ENCODE measurements at regions not wholly inside any gene's neighbourhood (a gene's known extent, or its start where the extent isn't known, plus 50 kb on each side); places are given as distances from the start of the nearest gene placed in this dataset.

- H3K4me3 ChIP-seq (ENCODE audit: low read length), result no peak overlapping the region
- no peak for DNase-seq (ENCODE audit: low read depth)
- no peak for TF ChIP-seq CTCF (conservative IDR thresholded peaks at IDR 0.05; ENCODE audit: low read depth, low read length)
These were observed 615.0 kb upstream of the FANCL start for GRCh38 chr2:58856100-58856499.

- no peak overlapping the region for H3K4me3 ChIP-seq (ENCODE audit: low read length)
- no peak for TF ChIP-seq CTCF (conservative IDR thresholded peaks at IDR 0.05; ENCODE audit: low read depth, low read length)
- no peak for DNase-seq (ENCODE audit: low read depth)
These were observed 612.3 kb upstream of the FANCL start for GRCh38 chr2:58853420-58853819.

- DNase-seq (ENCODE audit: low read depth), result no peak
- TF ChIP-seq CTCF (conservative IDR thresholded peaks at IDR 0.05; ENCODE audit: low read depth, low read length), result no peak
- H3K4me3 ChIP-seq (ENCODE audit: low read length), result no peak overlapping the region
These were observed 611.8 kb upstream of the FANCL start for GRCh38 chr2:58852905-58853304.

- no peak for DNase-seq (ENCODE audit: low read depth)
- no peak overlapping the region for H3K4me3 ChIP-seq (ENCODE audit: low read length)
- TF ChIP-seq CTCF (conservative IDR thresholded peaks at IDR 0.05; ENCODE audit: low read depth, low read length), result no peak
These were observed 611.1 kb upstream of the FANCL start for GRCh38 chr2:58852243-58852642.

- no peak for TF ChIP-seq CTCF (conservative IDR thresholded peaks at IDR 0.05; ENCODE audit: low read depth, low read length)
- no peak for DNase-seq (ENCODE audit: low read depth)
- no peak overlapping the region for H3K4me3 ChIP-seq (ENCODE audit: low read length)
These were observed 610.5 kb upstream of the FANCL start for GRCh38 chr2:58851598-58851997.

GRCh38 chr2:58845011-58845410, 603.9 kb upstream of the FANCL start:
- no peak overlapping the region for H3K4me3 ChIP-seq (ENCODE audit: low read length)
- no peak for TF ChIP-seq CTCF (conservative IDR thresholded peaks at IDR 0.05; ENCODE audit: low read depth, low read length)
- DNase-seq (ENCODE audit: low read depth), result no peak

- DNase-seq (ENCODE audit: low read depth), result no peak
- no peak overlapping the region for H3K4me3 ChIP-seq (ENCODE audit: low read length)
- no peak for TF ChIP-seq CTCF (conservative IDR thresholded peaks at IDR 0.05; ENCODE audit: low read depth, low read length)
These were observed 601.5 kb upstream of the FANCL start for GRCh38 chr2:58842501-58843155.

Measured in retinal pigment epithelial cell (primary cell).